GM12891 (cell line): ENCODE measurements at regions not wholly inside any gene's neighbourhood (a gene's known extent, or its start where the extent isn't known, plus 50 kb on each side); places are given as distances from the start of the nearest gene placed in this dataset.

Experiments used
- PAX5 ChIP-seq: IDR thresholded peaks from 2 replicates; pipeline ENCODE4 v1.6.1; 2011; ENCODE audit warnings: low read length, moderate library complexity, mild to moderate bottlenecking; ENCODE audit not compliant: insufficient read depth, severe bottlenecking
- POLR2A ChIP-seq: IDR thresholded peaks from 2 replicates; pipeline ENCODE4 v1.6.1; 2011; ENCODE audit warnings: low read depth, low read length, control low read depth
- POLR2AphosphoS5 ChIP-seq: IDR thresholded peaks from 2 replicates; pipeline ENCODE4 v1.6.1; 2011; ENCODE audit warnings: low read depth, low read length, control low read depth
- SPI1 ChIP-seq: IDR thresholded peaks from 2 replicates; pipeline ENCODE4 v1.6.1; 2011; ENCODE audit warnings: low read depth, low read length, control low read depth
- TAF1 ChIP-seq: IDR thresholded peaks from 2 replicates; pipeline ENCODE4 v1.6.1; 2011; ENCODE audit warnings: low read depth, low read length, control low read depth

DNA sequence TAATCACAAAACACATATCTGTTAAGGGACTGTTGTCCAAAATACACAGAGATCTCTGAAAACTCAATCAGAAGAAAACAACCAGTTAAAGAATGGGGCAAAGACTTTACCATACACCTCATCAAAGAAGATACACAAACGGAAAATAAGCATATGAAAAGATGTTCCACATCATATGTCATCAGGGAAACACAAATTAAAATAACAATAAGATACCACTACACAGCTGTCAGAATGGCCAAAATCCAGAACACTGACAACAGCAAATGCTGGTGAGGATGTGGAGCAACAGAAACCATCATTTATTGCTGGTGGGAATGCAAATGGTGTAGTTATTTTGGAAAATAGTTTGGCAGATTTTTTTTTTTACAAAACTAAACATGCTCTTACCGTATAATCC is 220.5 kb upstream of the FOXN3 start:
- TF ChIP-seq POLR2A, result no peak
- no peak for TF ChIP-seq TAF1
- no peak for TF ChIP-seq POLR2AphosphoS5
- no peak for TF ChIP-seq SPI1
- no peak for TF ChIP-seq PAX5
